GM06990 (cell line): ENCODE measurements at regions not wholly inside any gene's neighbourhood (a gene's known extent, or its start where the extent isn't known, plus 50 kb on each side); places are given as distances from the start of the nearest gene placed in this dataset.
A peak's percentile ranks its signal among the peaks of the same experiment; 100 is the strongest.

ENCODE experiments used
- DNase-seq: peaks from one replicate; pipeline ENCODE4 v3.0.0-alpha.2; 2011; ENCODE audit not compliant: insufficient read length; ENCODE audit errors: extremely low read depth
- H3K27me3 ChIP-seq: replicated peaks from 2 replicates; pipeline ENCODE4 v1.6.0; 2011; ENCODE audit warnings: low read length; ENCODE audit not compliant: control insufficient read depth, insufficient read depth
- H3K36me3 ChIP-seq: 2 replicates; pipeline ENCODE4 v1.5.1; 2011; ENCODE audit warnings: low read length; ENCODE audit not compliant: control insufficient read depth, insufficient read depth
- H3K4me3 ChIP-seq: replicated peaks from 2 replicates; pipeline ENCODE4 v1.5.1; 2011; ENCODE audit warnings: low read depth, mild to moderate bottlenecking, control low read depth, low read length
- TF ChIP-seq, protein P1 (sequence below): IDR thresholded peaks from 2 replicates; pipeline ENCODE4 v1.5.1; 2011; ENCODE audit warnings: low read length, control low read depth, mild to moderate bottlenecking, inconsistent platforms; ENCODE audit not compliant: insufficient read depth, poor library complexity, severe bottlenecking

DNA sequence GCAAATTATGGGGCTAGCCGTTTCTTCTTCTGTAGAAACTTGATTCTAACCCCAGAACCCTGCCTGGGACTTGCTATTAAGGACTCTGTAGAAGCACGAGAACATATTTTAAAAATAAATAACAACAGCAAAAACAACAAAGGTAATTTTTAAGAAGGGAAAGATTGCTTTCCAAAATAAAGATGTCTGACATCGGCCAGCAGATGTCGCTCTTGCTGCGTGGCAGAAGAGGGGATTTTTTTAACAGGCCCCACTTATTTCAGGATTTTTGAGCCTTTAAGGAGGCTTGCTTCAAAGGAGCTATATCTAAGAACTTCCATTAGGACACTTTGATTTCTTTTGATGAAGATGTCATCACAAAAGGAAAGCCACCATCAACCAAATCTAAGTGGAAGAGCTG lies 62.8 kb upstream of the EGFL6 start:
- no peak overlapping the region for H3K4me3 ChIP-seq
- H3K36me3 ChIP-seq: no peaks in the 10 kb centered on the region
- TF ChIP-seq, protein P1, sequence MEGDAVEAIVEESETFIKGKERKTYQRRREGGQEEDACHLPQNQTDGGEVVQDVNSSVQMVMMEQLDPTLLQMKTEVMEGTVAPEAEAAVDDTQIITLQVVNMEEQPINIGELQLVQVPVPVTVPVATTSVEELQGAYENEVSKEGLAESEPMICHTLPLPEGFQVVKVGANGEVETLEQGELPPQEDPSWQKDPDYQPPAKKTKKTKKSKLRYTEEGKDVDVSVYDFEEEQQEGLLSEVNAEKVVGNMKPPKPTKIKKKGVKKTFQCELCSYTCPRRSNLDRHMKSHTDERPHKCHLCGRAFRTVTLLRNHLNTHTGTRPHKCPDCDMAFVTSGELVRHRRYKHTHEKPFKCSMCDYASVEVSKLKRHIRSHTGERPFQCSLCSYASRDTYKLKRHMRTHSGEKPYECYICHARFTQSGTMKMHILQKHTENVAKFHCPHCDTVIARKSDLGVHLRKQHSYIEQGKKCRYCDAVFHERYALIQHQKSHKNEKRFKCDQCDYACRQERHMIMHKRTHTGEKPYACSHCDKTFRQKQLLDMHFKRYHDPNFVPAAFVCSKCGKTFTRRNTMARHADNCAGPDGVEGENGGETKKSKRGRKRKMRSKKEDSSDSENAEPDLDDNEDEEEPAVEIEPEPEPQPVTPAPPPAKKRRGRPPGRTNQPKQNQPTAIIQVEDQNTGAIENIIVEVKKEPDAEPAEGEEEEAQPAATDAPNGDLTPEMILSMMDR: peak; percentile 73
- DNase-seq: no peak
- no peaks in the 10 kb centered on the region; the same call in 1 of the 2 replicates for H3K27me3 ChIP-seq

DNA sequence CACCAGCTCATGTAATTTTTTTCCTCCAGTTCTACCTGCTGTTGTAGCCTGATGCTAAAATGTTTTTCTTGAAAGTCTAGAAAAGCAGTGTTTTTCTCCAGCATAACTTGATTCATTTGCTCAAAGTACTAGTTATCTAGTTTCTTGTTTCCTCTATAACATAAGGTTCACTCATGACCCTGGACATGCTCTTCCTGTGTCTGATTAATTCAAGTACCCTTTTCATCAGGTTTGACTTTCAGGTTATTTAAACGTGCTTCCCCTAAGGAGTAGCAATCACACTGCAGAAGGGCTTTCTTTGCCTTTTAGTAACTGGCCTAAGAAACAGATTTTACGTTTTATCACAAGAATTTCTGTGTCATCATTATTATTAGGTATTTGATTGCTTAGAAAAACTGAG lies 66.8 kb upstream of the EGFL6 start:
- H3K4me3 ChIP-seq: no peak overlapping the region
- H3K27me3 ChIP-seq: no peaks in the 10 kb centered on the region
- no peak for DNase-seq

GRCh38 chrX:13499736-13500135 lies 69.7 kb upstream of the EGFL6 start:
- Histone ChIP-seq H3K4me3 (no peak overlapping the region), H3K27me3 (no peaks in the 10 kb centered on the region), H3K36me3 (no peaks in the 10 kb centered on the region)
- TF ChIP-seq, protein P1: no peak
- no peak for DNase-seq

More for the DNA sequence above, 66.8 kb upstream of the EGFL6 start:
- no peaks in the 10 kb centered on the region for H3K36me3 ChIP-seq
- TF ChIP-seq, protein P1: no peak

GRCh38 chrX:13498238-13498637 lies 71.2 kb upstream of the EGFL6 start:
- H3K27me3 ChIP-seq: no peaks in the 10 kb centered on the region
- no peak overlapping the region for H3K4me3 ChIP-seq
- DNase-seq: no peak
- no peaks in the 10 kb centered on the region for H3K36me3 ChIP-seq
- TF ChIP-seq, protein P1: no peak

DNA sequence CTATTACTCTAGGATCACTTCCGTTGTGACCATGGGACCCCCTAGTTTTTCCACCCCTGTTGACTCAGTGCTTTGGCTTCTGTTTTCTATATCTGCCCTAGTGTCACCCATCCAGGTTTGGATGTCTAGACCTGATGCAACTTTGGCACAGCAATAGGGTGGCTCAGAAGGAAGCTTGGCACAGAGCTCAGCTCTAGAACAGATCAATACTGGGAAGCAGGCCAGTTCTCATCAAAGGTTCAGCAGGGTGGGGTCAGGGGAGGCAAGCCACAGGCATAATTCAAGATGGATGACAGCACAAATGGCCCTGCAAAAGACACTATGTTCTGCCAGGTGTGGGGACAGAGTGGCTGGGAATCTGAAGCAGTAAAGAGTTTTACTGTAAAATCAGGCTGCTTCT lies 74.2 kb upstream of the EGFL6 start:
- H3K36me3 ChIP-seq: no peaks in the 10 kb centered on the region
- no peak for DNase-seq
- no peaks in the 10 kb centered on the region for H3K27me3 ChIP-seq
- TF ChIP-seq, protein P1: no peak
- H3K4me3 ChIP-seq: no peak overlapping the region

- H3K4me3 ChIP-seq: no peak overlapping the region
- DNase-seq: no peak
- TF ChIP-seq, protein P1: no peak
- H3K36me3 ChIP-seq: no peaks in the 10 kb centered on the region
- H3K27me3 ChIP-seq: no peaks in the 10 kb centered on the region
These were observed 74.8 kb upstream of the EGFL6 start for GRCh38 chrX:13494562-13494961.
